ENCODE measurements at regions not wholly inside any gene's neighbourhood (a gene's known extent, or its start where the extent isn't known, plus 50 kb on each side); places are given as distances from the start of the nearest gene placed in this dataset.

- no peak for TF ChIP-seq TOX (CRISPR knock-in tag; IDR thresholded peaks at IDR 0.05; ENCODE audit: borderline replicate concordance)
- no peak for TF ChIP-seq ZNF565 (CRISPR knock-in tag; conservative IDR thresholded peaks at IDR 0.05; ENCODE audit: low read depth)
- no peak for TF ChIP-seq BACH2 (CRISPR knock-in tag; IDR thresholded peaks at IDR 0.05; ENCODE audit: borderline replicate concordance)
- no peak for TF ChIP-seq ZC3H10 (CRISPR knock-in tag; IDR thresholded peaks at IDR 0.05)
- TF ChIP-seq GLIS3 (CRISPR knock-in tag; IDR thresholded peaks at IDR 0.05): no peak
Observed at GRCh38 chr11:116110356-116110755, 606.1 kb upstream of the CADM1 start (continued).

- TF ChIP-seq BACH2 (CRISPR knock-in tag; IDR thresholded peaks at IDR 0.05; ENCODE audit: borderline replicate concordance) (no peak), CSDC2 (CRISPR knock-in tag; IDR thresholded peaks at IDR 0.05) (no peak), RARB (CRISPR knock-in tag; IDR thresholded peaks at IDR 0.05) (no peak), ZNF70 (CRISPR knock-in tag; IDR thresholded peaks at IDR 0.05) (no peak), GLIS3 (CRISPR knock-in tag; IDR thresholded peaks at IDR 0.05) (no peak), ESRRG (CRISPR knock-in tag; IDR thresholded peaks at IDR 0.05) (no peak), PATZ1 (CRISPR knock-in tag; IDR thresholded peaks at IDR 0.05; ENCODE audit: borderline replicate concordance) (no peak), ZFP3 (CRISPR knock-in tag; IDR thresholded peaks at IDR 0.05) (no peak), ISL1 (CRISPR knock-in tag; IDR thresholded peaks at IDR 0.05) (no peak), ZC3H10 (CRISPR knock-in tag; IDR thresholded peaks at IDR 0.05) (no peak), CREB5 (CRISPR knock-in tag; IDR thresholded peaks at IDR 0.05; ENCODE audit: low read depth) (no peak), ZNF565 (CRISPR knock-in tag; conservative IDR thresholded peaks at IDR 0.05; ENCODE audit: low read depth) (no peak), ARNTL (CRISPR knock-in tag; IDR thresholded peaks at IDR 0.05; ENCODE audit: borderline replicate concordance, low read depth) (no peak), TCF4 (CRISPR knock-in tag; IDR thresholded peaks at IDR 0.05; ENCODE audit: borderline replicate concordance) (no peak), ZNF8 (CRISPR knock-in tag; IDR thresholded peaks at IDR 0.05) (no peak), SNAI2 (CRISPR knock-in tag; IDR thresholded peaks at IDR 0.05) (no peak), OSR1 (CRISPR knock-in tag; IDR thresholded peaks at IDR 0.05) (no peak), POU6F1 (CRISPR knock-in tag; IDR thresholded peaks at IDR 0.05; ENCODE audit: borderline replicate concordance, low read depth) (no peak)
- TF ChIP-seq, protein P1, sequence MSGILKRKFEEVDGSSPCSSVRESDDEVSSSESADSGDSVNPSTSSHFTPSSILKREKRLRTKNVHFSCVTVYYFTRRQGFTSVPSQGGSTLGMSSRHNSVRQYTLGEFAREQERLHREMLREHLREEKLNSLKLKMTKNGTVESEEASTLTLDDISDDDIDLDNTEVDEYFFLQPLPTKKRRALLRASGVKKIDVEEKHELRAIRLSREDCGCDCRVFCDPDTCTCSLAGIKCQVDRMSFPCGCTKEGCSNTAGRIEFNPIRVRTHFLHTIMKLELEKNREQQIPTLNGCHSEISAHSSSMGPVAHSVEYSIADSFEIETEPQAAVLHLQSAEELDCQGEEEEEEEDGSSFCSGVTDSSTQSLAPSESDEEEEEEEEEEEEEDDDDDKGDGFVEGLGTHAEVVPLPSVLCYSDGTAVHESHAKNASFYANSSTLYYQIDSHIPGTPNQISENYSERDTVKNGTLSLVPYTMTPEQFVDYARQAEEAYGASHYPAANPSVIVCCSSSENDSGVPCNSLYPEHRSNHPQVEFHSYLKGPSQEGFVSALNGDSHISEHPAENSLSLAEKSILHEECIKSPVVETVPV (CRISPR knock-in tag; IDR thresholded peaks at IDR 0.05): no peak
- ATAC-seq: no peak
Observed at GRCh38 chr11:116109228-116109627, 605.0 kb upstream of the CADM1 start.

GRCh38 chr11:116108161-116108560, 603.9 kb upstream of the CADM1 start:
- TF ChIP-seq ZC3H10 (CRISPR knock-in tag; IDR thresholded peaks at IDR 0.05): no peak
- TF ChIP-seq GLIS3 (CRISPR knock-in tag; IDR thresholded peaks at IDR 0.05): no peak
- no peak for ATAC-seq

DNA sequence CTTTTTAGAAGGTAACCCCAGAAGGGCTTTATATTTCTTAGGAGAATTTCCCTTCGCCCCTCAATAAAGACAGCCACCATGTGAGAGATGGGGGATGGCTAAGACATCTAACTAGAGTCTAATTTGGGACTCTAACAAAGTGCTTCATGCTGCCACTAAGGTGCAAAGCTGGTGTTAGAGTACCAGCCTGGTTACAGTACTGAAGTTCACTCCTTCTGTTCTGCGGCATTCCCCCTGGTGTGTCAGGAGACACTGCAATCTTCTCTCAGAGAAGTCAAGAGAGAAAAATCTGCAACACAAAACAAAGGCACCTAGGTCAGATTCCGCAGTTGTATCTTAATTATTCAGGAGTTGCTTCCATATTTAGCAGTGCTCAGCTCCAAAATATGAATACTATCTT, 603.0 kb upstream of the CADM1 start:
- no peak for TF ChIP-seq POU6F1 (CRISPR knock-in tag; IDR thresholded peaks at IDR 0.05; ENCODE audit: borderline replicate concordance, low read depth)
- TF ChIP-seq CSDC2 (CRISPR knock-in tag; IDR thresholded peaks at IDR 0.05): no peak
- no peak for TF ChIP-seq ZNF565 (CRISPR knock-in tag; conservative IDR thresholded peaks at IDR 0.05; ENCODE audit: low read depth)
- no peak for TF ChIP-seq CREB5 (CRISPR knock-in tag; IDR thresholded peaks at IDR 0.05; ENCODE audit: low read depth)
- no peak for ATAC-seq
